ENCODE measurements at regions not wholly inside any gene's neighbourhood (a gene's known extent, or its start where the extent isn't known, plus 50 kb on each side); places are given as distances from the start of the nearest gene placed in this dataset.

- Histone ChIP-seq H3K27me3 (ENCODE audit: insufficient read depth in 3 of 3, low read length in 2 of 3) (peaks cover 0 to 3% (median 0%) of the 10 kb centered on the region in 3 donors), H3K4me1 (no peaks in the 10 kb centered on the region), H3K9me3 (no peaks in the 10 kb centered on the region), H3K27ac (no peak overlapping the region), H3K4me3 (no peak overlapping the region), H3K36me3 (ENCODE audit: insufficient read depth in 1 of 2, low read depth in 1 of 2) (no peaks in the 10 kb centered on the region)
- no peak for TF ChIP-seq CTCF (IDR thresholded peaks at IDR 0.05)
- intact Hi-C loops (cut with DNase I): no loop called here
- WGBS, 3 donors: 59 to 71% (median 65%) methylated on average over 13 of the region's 13 CpGs
- DNase-seq (no peak), ATAC-seq (no peak)
These were observed 282.5 kb downstream of the CTTN start for GRCh38 chr11:70680781-70681281.

GRCh38 chr11:70682056-70682455 lies 283.7 kb downstream of the CTTN start:
- no peak for ATAC-seq
- peaks cover 0 to 3% (median 0%) of the 10 kb centered on the region in 3 donors for H3K27me3 ChIP-seq (ENCODE audit: insufficient read depth in 3 of 3, low read length in 2 of 3)
- TF ChIP-seq CTCF (IDR thresholded peaks at IDR 0.05): no peak
- no peaks in the 10 kb centered on the region for H3K36me3 ChIP-seq (ENCODE audit: insufficient read depth in 1 of 2, low read depth in 1 of 2)
- no peak overlapping the region for H3K27ac ChIP-seq
- DNase-seq: no peak
- no peak overlapping the region for H3K4me3 ChIP-seq
- intact Hi-C loops (cut with DNase I): no loop called here
- WGBS, 3 donors: 78 to 82% (median 81%) methylated on average over 10 of the region's 10 CpGs
- H3K9me3 ChIP-seq: no peaks in the 10 kb centered on the region
- H3K4me1 ChIP-seq: no peaks in the 10 kb centered on the region

- no peak for DNase-seq
- Histone ChIP-seq H3K27me3 (ENCODE audit: insufficient read depth in 3 of 3, low read length in 2 of 3) (peaks cover 0 to 3% (median 0%) of the 10 kb centered on the region in 3 donors), H3K27ac (no peak overlapping the region), H3K4me3 (no peak overlapping the region), H3K4me1 (no peaks in the 10 kb centered on the region), H3K9me3 (no peaks in the 10 kb centered on the region), H3K36me3 (ENCODE audit: insufficient read depth in 1 of 2, low read depth in 1 of 2) (no peaks in the 10 kb centered on the region)
- TF ChIP-seq CTCF (IDR thresholded peaks at IDR 0.05): no peak
- intact Hi-C loops (cut with DNase I): no loop called here
- 92 to 94% (median 93%) methylated on average over 12 of the region's 12 CpGs for WGBS, 3 donors
- no peak for ATAC-seq
These were observed 284.4 kb downstream of the CTTN start for GRCh38 chr11:70682760-70683159.

- 72 to 77% (median 74%) methylated on average over 6 of the region's 6 CpGs for WGBS, 3 donors
- no peaks in the 10 kb centered on the region for H3K36me3 ChIP-seq (ENCODE audit: insufficient read depth in 1 of 2, low read depth in 1 of 2)
- no peaks in the 10 kb centered on the region for H3K9me3 ChIP-seq
- TF ChIP-seq CTCF (IDR thresholded peaks at IDR 0.05): no peak
- DNase-seq (no peak), ATAC-seq (no peak)
- no peak overlapping the region for H3K4me3 ChIP-seq
- no peaks in the 10 kb centered on the region for H3K4me1 ChIP-seq
- no peak overlapping the region for H3K27ac ChIP-seq
- intact Hi-C loops (cut with DNase I): no loop called here
- H3K27me3 ChIP-seq (ENCODE audit: insufficient read depth in 3 of 3, low read length in 2 of 3): no peaks in the 10 kb centered on the region
These were observed 289.4 kb downstream of the CTTN start for GRCh38 chr11:70687716-70688115.

GRCh38 chr11:70688142-70688541 lies 289.8 kb downstream of the CTTN start:
- ATAC-seq (no peak), DNase-seq (no peak)
- Histone ChIP-seq H3K36me3 (ENCODE audit: insufficient read depth in 1 of 2, low read depth in 1 of 2) (no peaks in the 10 kb centered on the region), H3K27ac (no peak overlapping the region), H3K9me3 (no peaks in the 10 kb centered on the region), H3K4me1 (no peaks in the 10 kb centered on the region), H3K27me3 (ENCODE audit: insufficient read depth in 3 of 3, low read length in 2 of 3) (peaks cover 0 to 1% (median 0%) of the 10 kb centered on the region in 3 donors), H3K4me3 (no peak overlapping the region)
- no peak for TF ChIP-seq CTCF (IDR thresholded peaks at IDR 0.05)
- intact Hi-C loops (cut with DNase I): no loop called here
- WGBS, 3 donors: 75 to 85% (median 76%) methylated on average over 8 of the region's 8 CpGs
